ENCODE measurements at regions not wholly inside any gene's neighbourhood (a gene's known extent, or its start where the extent isn't known, plus 50 kb on each side); places are given as distances from the start of the nearest gene placed in this dataset.
A peak's percentile ranks its signal among the peaks of the same experiment; 100 is the strongest.

DNA sequence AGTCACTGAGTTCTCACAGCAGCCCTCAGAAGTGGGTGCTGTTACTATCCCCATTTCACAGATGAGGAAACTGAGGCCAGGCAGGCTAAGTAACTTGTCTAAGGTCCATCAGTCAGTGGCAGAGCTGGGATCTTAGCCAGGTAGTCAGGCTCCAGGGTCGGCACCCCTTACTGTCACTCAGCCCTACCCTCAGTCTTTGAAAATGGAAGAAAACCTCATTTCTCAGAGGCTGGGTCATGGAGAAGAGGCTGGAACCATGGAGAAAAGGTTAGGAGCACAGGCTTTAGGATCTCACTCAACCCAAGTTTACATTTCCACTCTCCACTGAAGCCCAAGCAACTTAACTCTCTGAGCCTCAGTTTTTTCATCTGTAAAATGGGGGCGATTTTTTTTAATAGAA is 116.2 kb upstream of the SIRPG start (continued):
- TF ChIP-seq SUZ12 (IDR thresholded peaks at IDR 0.05; ENCODE audit: unreplicated experiment), result no peak

DNA sequence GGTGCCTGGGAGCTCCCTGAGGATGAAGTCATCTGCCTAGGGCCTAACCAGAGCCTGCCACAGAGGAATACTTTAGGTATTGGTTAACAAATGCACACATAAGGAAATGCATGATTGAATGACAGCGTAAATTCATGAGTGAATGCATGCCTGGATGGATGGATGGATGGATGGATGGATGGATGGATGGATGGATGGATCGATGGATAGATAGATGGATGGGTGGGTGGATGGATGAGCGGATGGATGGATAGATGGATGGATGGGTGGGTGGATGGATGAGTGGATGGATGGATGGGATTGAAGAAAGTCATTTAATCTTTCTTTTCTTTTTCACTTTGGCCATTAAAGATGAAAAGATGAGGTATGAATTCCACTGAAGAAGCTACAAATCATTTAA is 111.9 kb upstream of the SIRPG start:
- ATAC-seq (no peak), FAIRE-seq (no peak), DNase-seq (ENCODE audit: low read depth, low spot score) (no peak)
- Histone ChIP-seq H3K9ac (ENCODE audit: control insufficient read depth, insufficient read depth, low read length) (no peak overlapping the region), H3K27ac (ENCODE audit: control insufficient read depth, insufficient read depth) (no peak overlapping the region), H2AFZ (ENCODE audit: control insufficient read depth, low read depth, low read length) (no peak overlapping the region), H3K79me2 (ENCODE audit: control insufficient read depth, insufficient read depth, low read length) (no peaks in the 10 kb centered on the region), H3K4me1 (ENCODE audit: control insufficient read depth, insufficient read depth, low read length) (no peaks in the 10 kb centered on the region), H3K4me3 (no peak overlapping the region), H3K27me3 (replicated peaks in 1 of 2; ENCODE audit: control insufficient read depth in 2 of 2, insufficient read depth in 2 of 2, low read length in 1 of 2) (peaks cover 0 to 2% of the 10 kb centered on the region in 2 experiments; a peak in 2 of 4 replicates), H3K36me3 (ENCODE audit: control insufficient read depth in 2 of 2, insufficient read depth in 2 of 2, low read length in 1 of 2) (no peaks in the 10 kb centered on the region), H4K20me1 (ENCODE audit: control insufficient read depth, insufficient read depth) (no peaks in the 10 kb centered on the region), H3K9me3 (replicated peaks; ENCODE audit: control insufficient read depth, insufficient read depth, low read length) (no peaks in the 10 kb centered on the region), H3K4me2 (ENCODE audit: control insufficient read depth, insufficient read depth) (no peak overlapping the region)
- ChIA-PET SMC1A (ENCODE audit: uncharacterized antibody, unreplicated experiment) (interaction anchor here (1.1 to 1.8 kb wide), 4 partner anchors 8 to 260 kb away, joined by 3 to 9 read pairs (median 4); no protein-coding TSS in a partner anchor), CTCF (interaction anchor here (0.7 to 1.9 kb wide), 5 partner anchors 8 to 412 kb away, joined by 3 to 9 read pairs (median 4); no protein-coding TSS in a partner anchor), RAD21 (ENCODE audit: unreplicated experiment) (interaction anchor here (1.0 kb wide), 1 partner anchor 29 kb away, joined by 3 read pairs; no protein-coding TSS in a partner anchor), POLR2A (no interaction called here)
- TF ChIP-seq, protein P1, sequence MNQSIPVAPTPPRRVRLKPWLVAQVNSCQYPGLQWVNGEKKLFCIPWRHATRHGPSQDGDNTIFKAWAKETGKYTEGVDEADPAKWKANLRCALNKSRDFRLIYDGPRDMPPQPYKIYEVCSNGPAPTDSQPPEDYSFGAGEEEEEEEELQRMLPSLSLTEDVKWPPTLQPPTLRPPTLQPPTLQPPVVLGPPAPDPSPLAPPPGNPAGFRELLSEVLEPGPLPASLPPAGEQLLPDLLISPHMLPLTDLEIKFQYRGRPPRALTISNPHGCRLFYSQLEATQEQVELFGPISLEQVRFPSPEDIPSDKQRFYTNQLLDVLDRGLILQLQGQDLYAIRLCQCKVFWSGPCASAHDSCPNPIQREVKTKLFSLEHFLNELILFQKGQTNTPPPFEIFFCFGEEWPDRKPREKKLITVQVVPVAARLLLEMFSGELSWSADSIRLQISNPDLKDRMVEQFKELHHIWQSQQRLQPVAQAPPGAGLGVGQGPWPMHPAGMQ (IDR thresholded peaks at IDR 0.05; ENCODE audit: borderline replicate concordance), result 0 out of 2 replicates have a peak, but pooled peaks have one; percentile 7
- TF ChIP-seq, protein P2, sequence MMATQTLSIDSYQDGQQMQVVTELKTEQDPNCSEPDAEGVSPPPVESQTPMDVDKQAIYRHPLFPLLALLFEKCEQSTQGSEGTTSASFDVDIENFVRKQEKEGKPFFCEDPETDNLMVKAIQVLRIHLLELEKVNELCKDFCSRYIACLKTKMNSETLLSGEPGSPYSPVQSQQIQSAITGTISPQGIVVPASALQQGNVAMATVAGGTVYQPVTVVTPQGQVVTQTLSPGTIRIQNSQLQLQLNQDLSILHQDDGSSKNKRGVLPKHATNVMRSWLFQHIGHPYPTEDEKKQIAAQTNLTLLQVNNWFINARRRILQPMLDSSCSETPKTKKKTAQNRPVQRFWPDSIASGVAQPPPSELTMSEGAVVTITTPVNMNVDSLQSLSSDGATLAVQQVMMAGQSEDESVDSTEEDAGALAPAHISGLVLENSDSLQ (IDR thresholded peaks at IDR 0.05), result no peak
- in situ Hi-C loops (cut with MboI) (no loop called here), intact Hi-C loops (cut with micrococcal nuclease; ENCODE audit: unreplicated experiment) (loop anchor here (10.0 kb wide), 1 partner anchor 685 kb away; no protein-coding TSS in a partner anchor)
- WGBS (ENCODE audit: insufficient coverage, insufficient replicate concordance, low lambda C conversion rate, missing lambda C conversion rate), result 16% methylated on average over 3 of the region's 3 CpGs
- no TSS peak for BruUV-seq (replicated peaks)

Measured in GM12878 (cell line).